ENCODE measurements at regions not wholly inside any gene's neighbourhood (a gene's known extent, or its start where the extent isn't known, plus 50 kb on each side); places are given as distances from the start of the nearest gene placed in this dataset.

GRCh38 chr1:79501153-79501552 is 494.6 kb upstream of the ADGRL4 start:
- in situ Hi-C loops (cut with HindIII; ENCODE audit: extremely low pct_ligation_motif_present, low pct_unique_long_range_greater_than_20kb) (no loop called here), intact Hi-C loops (cut with micrococcal nuclease; ENCODE audit: unreplicated experiment) (loop anchor here (10.0 kb wide), 1 partner anchor 714 kb away; no protein-coding TSS in a partner anchor)
- no TSS peak for BruUV-seq (replicated peaks)
- CTCF ChIA-PET (ENCODE audit: low intra/inter-chr PET ratio, low total read pairs), result no interaction called here
- H4K20me1 ChIP-seq (ENCODE audit: insufficient read depth, low read length), result no peaks in the 10 kb centered on the region
- ATAC-seq (no peak), DNase-seq (ENCODE audit: low spot score) (no peak), FAIRE-seq (no peak)
- no peak overlapping the region for H3K9ac ChIP-seq (ENCODE audit: insufficient read depth, low read depth, low read length)
- H2AFZ ChIP-seq (ENCODE audit: low read length), result no peak overlapping the region
- 47% methylated on average over 3 of the region's 3 CpGs for WGBS (ENCODE audit: low lambda C conversion rate)
- no peaks in the 10 kb centered on the region for H3K27me3 ChIP-seq (ENCODE audit: control insufficient read depth in 1 of 2, insufficient read depth in 2 of 2, low read length in 2 of 2)
- peaks cover 50% of the 10 kb centered on the region for H3K9me3 ChIP-seq (ENCODE audit: low read length)
- no peaks in the 10 kb centered on the region for H3K79me2 ChIP-seq (ENCODE audit: insufficient read depth, low read length)
- H3K4me2 ChIP-seq (ENCODE audit: low read depth, low read length), result no peak overlapping the region
- H3K36me3 ChIP-seq (replicated peaks in 1 of 2; ENCODE audit: control insufficient read depth in 1 of 2, insufficient read depth in 2 of 2, low read length in 2 of 2), result no peaks in the 10 kb centered on the region
- H3K27ac ChIP-seq (ENCODE audit: extremely low read length, insufficient read depth, low read length), result no peak overlapping the region
- TF ChIP-seq TCF7L2 (IDR thresholded peaks at IDR 0.05; ENCODE audit: low read depth, low read length) (no peak), CHD4 (IDR thresholded peaks at IDR 0.05; ENCODE audit: borderline replicate concordance, low read length) (no peak), ZC3H13 (CRISPR knock-in tag; IDR thresholded peaks at IDR 0.05) (no peak), ZSCAN9 (CRISPR knock-in tag; IDR thresholded peaks at IDR 0.05; ENCODE audit: borderline replicate concordance) (no peak), CEBPB (IDR thresholded peaks at IDR 0.05; ENCODE audit: borderline replicate concordance, low read depth, low read length) (peak; percentile 77), HNRNPH1 (optimal IDR thresholded peaks at IDR 0.05; ENCODE audit: low read depth, low read length) (no peak), IRX3 (CRISPR knock-in tag; IDR thresholded peaks at IDR 0.05; ENCODE audit: borderline replicate concordance, low read depth) (no peak)
- H3K4me3 ChIP-seq (replicated peaks in 1 of 3; ENCODE audit: insufficient read depth in 1 of 3, low read depth in 2 of 3, low read length in 3 of 3), result no peak overlapping the region
- POLR2A ChIA-PET, result no interaction called here
- no peaks in the 10 kb centered on the region for H3K4me1 ChIP-seq (ENCODE audit: insufficient read depth, low read length)

GRCh38 chr1:79499541-79499940 is 493.0 kb upstream of the ADGRL4 start:
- Histone ChIP-seq H3K4me3 (replicated peaks in 1 of 3; ENCODE audit: insufficient read depth in 1 of 3, low read depth in 2 of 3, low read length in 3 of 3) (no peak overlapping the region), H3K4me2 (ENCODE audit: low read depth, low read length) (no peak overlapping the region), H3K36me3 (replicated peaks in 1 of 2; ENCODE audit: control insufficient read depth in 1 of 2, insufficient read depth in 2 of 2, low read length in 2 of 2) (no peaks in the 10 kb centered on the region), H4K20me1 (ENCODE audit: insufficient read depth, low read length) (no peaks in the 10 kb centered on the region), H2AFZ (ENCODE audit: low read length) (no peak overlapping the region), H3K27ac (ENCODE audit: extremely low read length, insufficient read depth, low read length) (no peak overlapping the region), H3K79me2 (ENCODE audit: insufficient read depth, low read length) (no peaks in the 10 kb centered on the region), H3K4me1 (ENCODE audit: insufficient read depth, low read length) (no peaks in the 10 kb centered on the region), H3K27me3 (ENCODE audit: control insufficient read depth in 1 of 2, insufficient read depth in 2 of 2, low read length in 2 of 2) (no peaks in the 10 kb centered on the region), H3K9ac (ENCODE audit: insufficient read depth, low read depth, low read length) (no peak overlapping the region), H3K9me3 (ENCODE audit: low read length) (peaks cover 56% of the 10 kb centered on the region)
- ATAC-seq (no peak), DNase-seq (ENCODE audit: low spot score) (no peak), FAIRE-seq (no peak)
- intact Hi-C loops (cut with micrococcal nuclease; ENCODE audit: unreplicated experiment), result no loop called here
- no TSS peak for BruUV-seq (replicated peaks)
- TF ChIP-seq USF2 (IDR thresholded peaks at IDR 0.05; ENCODE audit: low read depth, low read length), result no peak
- TF ChIP-seq USF2 (CRISPR knock-in tag; IDR thresholded peaks at IDR 0.05; ENCODE audit: borderline replicate concordance), result no peak
- no peak for TF ChIP-seq IRF9 (CRISPR knock-in tag; IDR thresholded peaks at IDR 0.05; ENCODE audit: borderline replicate concordance)
- TF ChIP-seq ZBTB26 (CRISPR knock-in tag; IDR thresholded peaks at IDR 0.05; ENCODE audit: borderline replicate concordance), result no peak
- TF ChIP-seq HOXD1 (CRISPR knock-in tag; IDR thresholded peaks at IDR 0.05), result 0 out of 2 replicates have a peak, but pooled peaks have one; percentile 36
- in situ Hi-C loops (cut with HindIII; ENCODE audit: extremely low pct_ligation_motif_present, low pct_unique_long_range_greater_than_20kb), result no loop called here
- CTCF ChIA-PET (ENCODE audit: low intra/inter-chr PET ratio, low total read pairs), result no interaction called here
- POLR2A ChIA-PET, result no interaction called here
- 0% methylated on average over 1 of the region's 1 CpG for WGBS (ENCODE audit: low lambda C conversion rate)

All from HepG2 (cell line).